ENCODE measurements at regions not wholly inside any gene's neighbourhood (a gene's known extent, or its start where the extent isn't known, plus 50 kb on each side); places are given as distances from the start of the nearest gene placed in this dataset.

GRCh38 chr13:64553411-64554129 is 2676.6 kb downstream of the PCDH9 start:
- no peak for TF ChIP-seq CTCF (IDR thresholded peaks at IDR 0.05; ENCODE audit: insufficient read depth, low read length, poor library complexity, severe bottlenecking)
- TF ChIP-seq EZH2phosphoT487 (conservative IDR thresholded peaks at IDR 0.05; ENCODE audit: low read length): no peak

Measured in SU-DHL-6 (cell line).